HepG2 (cell line): ENCODE measurements at regions not wholly inside any gene's neighbourhood (a gene's known extent, or its start where the extent isn't known, plus 50 kb on each side); places are given as distances from the start of the nearest gene placed in this dataset.

ENCODE experiments used
- ATAC-seq: fragments of 200-7000 bp; cut with Tn5 transposase; 3 replicates; pipeline ENCODE4 v1.9.1; 2020; ENCODE audit warnings: mild to moderate bottlenecking, moderate library complexity
- BruUV-seq: library from RNA; stranded (reverse); fragments of 400-500 nt; replicated peaks from 2 replicates; lab custom pipeline; 2021; lab: Mats Ljungman, UMichigan
- CTCF ChIA-PET: fragments of 300-600 bp; formaldehyde crosslinking; extraction: SDS; loops from one replicate; lab custom pipeline; 2021; ENCODE audit warnings: low total read pairs, inconsistent platforms, low intra/inter-chr PET ratio; lab: Yijun Ruan, JAX
- POLR2A ChIA-PET: fragments of 350-600 bp; sonication (Branson Sonifier 250); formaldehyde crosslinking; loops from one replicate; lab custom pipeline; 2020; ENCODE audit warnings: antibody characterized with exemption, inconsistent platforms; lab: Yijun Ruan, JAX
- DNase-seq: peaks from one replicate; pipeline ENCODE4 v3.0.0-alpha.2; 2015; ENCODE audit warnings: low spot score
- FAIRE-seq: peaks from 3 replicates; lab custom pipeline; 2011; peaks lifted over from hg19 to GRCh38; lab: Jason Lieb, UNC
- H2AFZ ChIP-seq: one replicate; pipeline ENCODE4 v1.6.1; 2011; ENCODE audit warnings: low read length, inconsistent platforms
- H3K27ac ChIP-seq: fragments of 300-600 bp; 3 replicates; pipeline ENCODE4 v1.8.0; 2011; ENCODE audit warnings: mixed run types, mild to moderate bottlenecking, mixed read lengths, low read length, inconsistent platforms; ENCODE audit not compliant: insufficient read depth; ENCODE audit errors: extremely low read length
- H3K27me3 ChIP-seq, 2 experiments: fragments of 200-600 bp in 1 of 2; 2 replicates in 1 of 2; 3 replicates in 1 of 2; pipeline versions ENCODE4 v1.6.0 to v1.8.0; 2011; ENCODE audit warnings: low read length in 2 of 2, mild to moderate bottlenecking in 2 of 2, moderate library complexity in 2 of 2, inconsistent platforms in 1 of 2; ENCODE audit not compliant: insufficient read depth in 2 of 2, control insufficient read depth in 1 of 2
- H3K36me3 ChIP-seq, 2 experiments: fragments of 200-600 bp in 1 of 2; replicated peaks in 1 of 2; 2 replicates in 1 of 2; 3 replicates in 1 of 2; pipeline versions ENCODE4 v1.5.1 to v1.8.0; 2011; ENCODE audit warnings: low read length in 2 of 2, inconsistent platforms in 1 of 2; ENCODE audit not compliant: insufficient read depth in 2 of 2, control insufficient read depth in 1 of 2
- H3K4me1 ChIP-seq: 2 replicates; pipeline ENCODE4 v1.5.1; 2012; ENCODE audit warnings: low read length, inconsistent platforms; ENCODE audit not compliant: insufficient read depth
- H3K4me2 ChIP-seq: 2 replicates; pipeline ENCODE4 v1.6.0; 2011; ENCODE audit warnings: low read depth, low read length, inconsistent platforms
- H3K4me3 ChIP-seq, 3 experiments: fragments of 200-600 bp in 1 of 3; sonication (generic), shearing (Covaris generic) in 1 of 3; replicated peaks in 1 of 3; 2 replicates each; pipeline ENCODE4 v1.5.1; 2011 to 2016; ENCODE audit warnings: low read length in 3 of 3, inconsistent platforms in 2 of 3, low read depth in 2 of 3, mild to moderate bottlenecking in 2 of 3, control low read depth in 1 of 3, mixed read lengths in 1 of 3; ENCODE audit not compliant: insufficient read depth in 1 of 3
- H3K79me2 ChIP-seq: one replicate; pipeline ENCODE4 v1.6.1; 2011; ENCODE audit warnings: low read length, inconsistent platforms; ENCODE audit not compliant: insufficient read depth
- H3K9ac ChIP-seq: 2 replicates; pipeline ENCODE4 v1.6.0; 2011; ENCODE audit warnings: mild to moderate bottlenecking, low read depth, low read length, inconsistent platforms; ENCODE audit not compliant: insufficient read depth
- H3K9me3 ChIP-seq: 2 replicates; pipeline ENCODE4 v1.5.1; 2012; ENCODE audit warnings: mild to moderate bottlenecking, low read length
- H4K20me1 ChIP-seq: 2 replicates; pipeline ENCODE4 v1.6.0; 2011; ENCODE audit warnings: inconsistent platforms, mild to moderate bottlenecking, low read length, moderate library complexity; ENCODE audit not compliant: insufficient read depth
- AGO2 ChIP-seq: fragments of 200-400 bp; formaldehyde crosslinking; optimal IDR thresholded peaks from 2 replicates; pipeline ENCODE3; 2017; ENCODE audit warnings: mild to moderate bottlenecking, low read depth, low read length, moderate library complexity
- ARNTL ChIP-seq: sonication (generic); formaldehyde crosslinking; IDR thresholded peaks from 2 replicates; pipeline ENCODE4 v1.4.0; 2020; ENCODE audit warnings: mild to moderate bottlenecking, missing genetic modification reagents
- FOXJ3 ChIP-seq: sonication (generic); formaldehyde crosslinking; IDR thresholded peaks from 2 replicates; pipeline ENCODE4 v1.4.0; 2020; ENCODE audit warnings: missing genetic modification reagents, mild to moderate bottlenecking, borderline replicate concordance
- GATA4 ChIP-seq: sonication (generic); IDR thresholded peaks from 2 replicates; pipeline ENCODE4 v1.6.1; 2016; ENCODE audit warnings: antibody characterized with exemption, low read depth, borderline replicate concordance
- HNRNPL ChIP-seq: fragments of 200-400 bp; formaldehyde crosslinking; IDR thresholded peaks from 2 replicates; pipeline ENCODE4 v1.6.1; 2017; ENCODE audit warnings: mild to moderate bottlenecking, low read depth, low read length
- MEIS2 ChIP-seq: sonication (generic); formaldehyde crosslinking; IDR thresholded peaks from 2 replicates; pipeline ENCODE4 v1.9.0; 2021; ENCODE audit warnings: mild to moderate bottlenecking, missing genetic modification reagents
- NFATC3 ChIP-seq: sonication (generic); formaldehyde crosslinking; IDR thresholded peaks from 2 replicates; pipeline ENCODE4 v1.5.1; 2020; ENCODE audit warnings: mild to moderate bottlenecking, missing genetic modification reagents
- NFE2L2 ChIP-seq: fragments of 150-350 bp; IDR thresholded peaks from 2 replicates; pipeline ENCODE4 v1.6.1; 2014; ENCODE audit warnings: low read length
- NRL ChIP-seq: sonication (generic); formaldehyde crosslinking; IDR thresholded peaks from 2 replicates; pipeline ENCODE4 v1.5.0; 2020; ENCODE audit warnings: missing genetic modification reagents, mild to moderate bottlenecking, moderate library complexity, borderline replicate concordance
- PPARG ChIP-seq: conservative IDR thresholded peaks from 2 replicates; pipeline ENCODE4 v1.6.1; 2016; ENCODE audit warnings: missing biosample characterization, missing genetic modification reagents
- RFXANK ChIP-seq: IDR thresholded peaks from 2 replicates; pipeline ENCODE4 v1.6.1; 2016
- TARDBP ChIP-seq: sonication (generic); formaldehyde crosslinking; IDR thresholded peaks from 2 replicates; pipeline ENCODE4 v1.8.0; 2022; ENCODE audit warnings: mild to moderate bottlenecking, missing genetic modification reagents
- TBL1XR1 ChIP-seq: fragments of 150-350 bp; IDR thresholded peaks from 2 replicates; pipeline ENCODE4 v1.6.1; 2014; ENCODE audit warnings: borderline replicate concordance, low read length; ENCODE audit not compliant: partially characterized antibody
- ZEB1 ChIP-seq: IDR thresholded peaks from 2 replicates; pipeline ENCODE4 v1.6.1; 2012; ENCODE audit warnings: mild to moderate bottlenecking, low read depth, inconsistent platforms; ENCODE audit not compliant: insufficient replicate concordance
- ZNF660 ChIP-seq: sonication (generic); formaldehyde crosslinking; IDR thresholded peaks from 2 replicates; pipeline ENCODE4 v1.5.1; 2020; ENCODE audit warnings: mild to moderate bottlenecking, low read depth, missing genetic modification reagents, borderline replicate concordance
- ZNF841 ChIP-seq: sonication (generic); formaldehyde crosslinking; IDR thresholded peaks from 2 replicates; pipeline ENCODE4 v1.8.1; 2023; ENCODE audit warnings: missing genetic modification reagents, borderline replicate concordance
- ZSCAN21 ChIP-seq: sonication (generic); formaldehyde crosslinking; IDR thresholded peaks from 2 replicates; pipeline ENCODE4 v1.8.0; 2022; ENCODE audit warnings: mild to moderate bottlenecking, missing genetic modification reagents, moderate library complexity, borderline replicate concordance
- WGBS: methylation state at CpG from one replicate; pipeline ENCODE4 v1.1.6; 2017; ENCODE audit warnings: low lambda C conversion rate; 5-methylcytosine and 5-hydroxymethylcytosine counted together
- in situ Hi-C: cut with HindIII; loops from 2 replicates; pipeline ENCODE4 v1.10.0; 2017; ENCODE audit warnings: low pct_unique_long_range_greater_than_20kb; ENCODE audit not compliant: extremely low pct_ligation_motif_present
- intact Hi-C: fragments of 100-400 bp; cut with micrococcal nuclease; formaldehyde crosslinking; loops from one replicate; pipeline ENCODE4 v1.10.0; 2022; ENCODE audit not compliant: unreplicated experiment
- TF ChIP-seq, protein P1 (sequence below): sonication (generic); formaldehyde crosslinking; IDR thresholded peaks from 2 replicates; pipeline ENCODE4 v1.8.1; 2022; ENCODE audit warnings: mild to moderate bottlenecking, missing genetic modification reagents
- TF ChIP-seq, protein P2 (sequence below): sonication (generic); formaldehyde crosslinking; IDR thresholded peaks from 2 replicates; pipeline ENCODE4 v1.4.0; 2020; ENCODE audit warnings: mild to moderate bottlenecking, low read depth, missing genetic modification reagents
- TF ChIP-seq, protein P3 (sequence below): sonication (generic); formaldehyde crosslinking; IDR thresholded peaks from 2 replicates; pipeline ENCODE4 v1.5.0; 2020; ENCODE audit warnings: missing genetic modification reagents
- TF ChIP-seq, protein P4 (sequence below): sonication (generic); formaldehyde crosslinking; IDR thresholded peaks from 2 replicates; pipeline ENCODE4 v1.4.0; 2020; ENCODE audit warnings: mild to moderate bottlenecking, missing genetic modification reagents
- TF ChIP-seq, protein P5 (sequence below): IDR thresholded peaks from 2 replicates; pipeline ENCODE4 v1.6.1; 2016; ENCODE audit warnings: missing compliant biosample characterization, missing genetic modification reagents, borderline replicate concordance

- TF ChIP-seq, protein P1, sequence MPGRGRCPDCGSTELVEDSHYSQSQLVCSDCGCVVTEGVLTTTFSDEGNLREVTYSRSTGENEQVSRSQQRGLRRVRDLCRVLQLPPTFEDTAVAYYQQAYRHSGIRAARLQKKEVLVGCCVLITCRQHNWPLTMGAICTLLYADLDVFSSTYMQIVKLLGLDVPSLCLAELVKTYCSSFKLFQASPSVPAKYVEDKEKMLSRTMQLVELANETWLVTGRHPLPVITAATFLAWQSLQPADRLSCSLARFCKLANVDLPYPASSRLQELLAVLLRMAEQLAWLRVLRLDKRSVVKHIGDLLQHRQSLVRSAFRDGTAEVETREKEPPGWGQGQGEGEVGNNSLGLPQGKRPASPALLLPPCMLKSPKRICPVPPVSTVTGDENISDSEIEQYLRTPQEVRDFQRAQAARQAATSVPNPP, result no peak
- TF ChIP-seq PPARG (CRISPR knock-in tag), result no peak
- no peak for TF ChIP-seq ZEB1
- TF ChIP-seq MEIS2, result no peak
- no peak for TF ChIP-seq ZNF841 (CRISPR knock-in tag)
- no peak for TF ChIP-seq FOXJ3
- TF ChIP-seq ZSCAN21 (CRISPR knock-in tag), result no peak
Observed at GRCh38 chr5:5625491-5625890, 203.0 kb downstream of the ICE1 start (continued).

DNA sequence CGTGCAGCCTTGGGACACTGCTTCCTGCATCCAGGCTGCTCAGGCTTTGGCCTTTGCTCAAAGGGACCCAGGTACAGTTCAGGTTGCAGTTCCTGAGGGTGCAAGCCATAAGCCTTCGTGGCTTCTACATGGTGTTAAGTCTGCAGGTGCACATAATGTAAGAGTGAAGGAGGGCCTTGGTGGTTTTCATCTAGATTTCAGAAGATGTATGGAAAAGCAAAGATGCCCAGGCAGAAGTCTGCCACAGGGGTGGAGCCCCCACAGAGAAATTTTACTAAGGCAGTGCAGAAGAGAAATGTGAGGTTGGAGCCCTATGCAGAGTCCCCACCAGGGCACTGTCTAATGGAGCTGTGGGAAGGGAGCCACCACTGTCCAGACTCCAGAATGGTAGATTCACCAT lies 200.9 kb downstream of the ICE1 start:
- in situ Hi-C loops, result no loop called here
- FAIRE-seq (no peak), ATAC-seq (no peak), DNase-seq (no peak)
- Histone ChIP-seq H3K36me3 (no peaks in the 10 kb centered on the region), H3K9me3 (peaks cover 22% of the 10 kb centered on the region), H3K9ac (no peak overlapping the region), H3K4me1 (no peaks in the 10 kb centered on the region), H3K4me3 (no peak overlapping the region), H3K79me2 (no peaks in the 10 kb centered on the region), H2AFZ (no peak overlapping the region), H3K27me3 (peaks cover 0 to 2% of the 10 kb centered on the region in 2 experiments; a peak in 1 of 5 replicates), H3K27ac (no peak overlapping the region), H4K20me1 (no peaks in the 10 kb centered on the region), H3K4me2 (no peak overlapping the region)
- BruUV-seq, result no TSS peak
- ChIA-PET CTCF (no interaction called here), POLR2A (no interaction called here)
- 0% methylated on average over 2 of the region's 2 CpGs for WGBS
- intact Hi-C loops, result no loop called here
- TF ChIP-seq AGO2, result no peak
- TF ChIP-seq NRL, result no peak
- TF ChIP-seq RFXANK (CRISPR knock-in tag), result no peak
- TF ChIP-seq, protein P2, sequence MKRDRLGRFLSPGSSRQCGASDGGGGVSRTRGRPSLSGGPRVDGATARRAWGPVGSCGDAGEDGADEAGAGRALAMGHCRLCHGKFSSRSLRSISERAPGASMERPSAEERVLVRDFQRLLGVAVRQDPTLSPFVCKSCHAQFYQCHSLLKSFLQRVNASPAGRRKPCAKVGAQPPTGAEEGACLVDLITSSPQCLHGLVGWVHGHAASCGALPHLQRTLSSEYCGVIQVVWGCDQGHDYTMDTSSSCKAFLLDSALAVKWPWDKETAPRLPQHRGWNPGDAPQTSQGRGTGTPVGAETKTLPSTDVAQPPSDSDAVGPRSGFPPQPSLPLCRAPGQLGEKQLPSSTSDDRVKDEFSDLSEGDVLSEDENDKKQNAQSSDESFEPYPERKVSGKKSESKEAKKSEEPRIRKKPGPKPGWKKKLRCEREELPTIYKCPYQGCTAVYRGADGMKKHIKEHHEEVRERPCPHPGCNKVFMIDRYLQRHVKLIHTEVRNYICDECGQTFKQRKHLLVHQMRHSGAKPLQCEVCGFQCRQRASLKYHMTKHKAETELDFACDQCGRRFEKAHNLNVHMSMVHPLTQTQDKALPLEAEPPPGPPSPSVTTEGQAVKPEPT (CRISPR knock-in tag), result no peak
- TF ChIP-seq, protein P3, sequence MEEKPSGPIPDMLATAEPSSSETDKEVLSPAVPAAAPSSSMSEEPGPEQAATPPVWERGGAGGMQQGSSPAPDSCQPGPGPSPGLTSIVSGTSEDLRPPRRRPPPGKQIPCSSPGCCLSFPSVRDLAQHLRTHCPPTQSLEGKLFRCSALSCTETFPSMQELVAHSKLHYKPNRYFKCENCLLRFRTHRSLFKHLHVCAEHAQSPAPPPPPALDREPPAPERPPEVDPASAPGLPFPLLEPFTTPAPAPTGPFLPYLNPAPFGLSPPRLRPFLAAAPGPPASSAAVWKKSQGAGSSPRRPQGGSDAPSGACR, result no peak
- no peak for TF ChIP-seq GATA4
- no peak for TF ChIP-seq TARDBP (CRISPR knock-in tag)
- TF ChIP-seq NFE2L2, result no peak
- TF ChIP-seq ARNTL, result no peak
- TF ChIP-seq ZNF660 (CRISPR knock-in tag), result no peak
- TF ChIP-seq, protein P4, sequence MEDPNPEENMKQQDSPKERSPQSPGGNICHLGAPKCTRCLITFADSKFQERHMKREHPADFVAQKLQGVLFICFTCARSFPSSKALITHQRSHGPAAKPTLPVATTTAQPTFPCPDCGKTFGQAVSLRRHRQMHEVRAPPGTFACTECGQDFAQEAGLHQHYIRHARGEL, result no peak
- TF ChIP-seq TBL1XR1, result no peak
- TF ChIP-seq NFATC3 (CRISPR knock-in tag), result no peak
- TF ChIP-seq, protein P5, sequence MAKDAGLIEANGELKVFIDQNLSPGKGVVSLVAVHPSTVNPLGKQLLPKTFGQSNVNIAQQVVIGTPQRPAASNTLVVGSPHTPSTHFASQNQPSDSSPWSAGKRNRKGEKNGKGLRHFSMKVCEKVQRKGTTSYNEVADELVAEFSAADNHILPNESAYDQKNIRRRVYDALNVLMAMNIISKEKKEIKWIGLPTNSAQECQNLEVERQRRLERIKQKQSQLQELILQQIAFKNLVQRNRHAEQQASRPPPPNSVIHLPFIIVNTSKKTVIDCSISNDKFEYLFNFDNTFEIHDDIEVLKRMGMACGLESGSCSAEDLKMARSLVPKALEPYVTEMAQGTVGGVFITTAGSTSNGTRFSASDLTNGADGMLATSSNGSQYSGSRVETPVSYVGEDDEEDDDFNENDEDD, result no peak
- TF ChIP-seq HNRNPL, result no peak
